ENCODE measurements at regions not wholly inside any gene's neighbourhood (a gene's known extent, or its start where the extent isn't known, plus 50 kb on each side); places are given as distances from the start of the nearest gene placed in this dataset.

- TF ChIP-seq, protein P1, sequence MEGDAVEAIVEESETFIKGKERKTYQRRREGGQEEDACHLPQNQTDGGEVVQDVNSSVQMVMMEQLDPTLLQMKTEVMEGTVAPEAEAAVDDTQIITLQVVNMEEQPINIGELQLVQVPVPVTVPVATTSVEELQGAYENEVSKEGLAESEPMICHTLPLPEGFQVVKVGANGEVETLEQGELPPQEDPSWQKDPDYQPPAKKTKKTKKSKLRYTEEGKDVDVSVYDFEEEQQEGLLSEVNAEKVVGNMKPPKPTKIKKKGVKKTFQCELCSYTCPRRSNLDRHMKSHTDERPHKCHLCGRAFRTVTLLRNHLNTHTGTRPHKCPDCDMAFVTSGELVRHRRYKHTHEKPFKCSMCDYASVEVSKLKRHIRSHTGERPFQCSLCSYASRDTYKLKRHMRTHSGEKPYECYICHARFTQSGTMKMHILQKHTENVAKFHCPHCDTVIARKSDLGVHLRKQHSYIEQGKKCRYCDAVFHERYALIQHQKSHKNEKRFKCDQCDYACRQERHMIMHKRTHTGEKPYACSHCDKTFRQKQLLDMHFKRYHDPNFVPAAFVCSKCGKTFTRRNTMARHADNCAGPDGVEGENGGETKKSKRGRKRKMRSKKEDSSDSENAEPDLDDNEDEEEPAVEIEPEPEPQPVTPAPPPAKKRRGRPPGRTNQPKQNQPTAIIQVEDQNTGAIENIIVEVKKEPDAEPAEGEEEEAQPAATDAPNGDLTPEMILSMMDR (IDR thresholded peaks at IDR 0.05) = no peak
- TF ChIP-seq POLR2A (IDR thresholded peaks at IDR 0.05) = no peak
Observed at GRCh38 chr4:26217481-26217880, 103.3 kb upstream of the RBPJ start.

Data from tibial nerve (tissue), 3 donors.